SKM-1 (cell line): ENCODE measurements at regions not wholly inside any gene's neighbourhood (a gene's known extent, or its start where the extent isn't known, plus 50 kb on each side); places are given as distances from the start of the nearest gene placed in this dataset.
"Not testable (repeated sequence)": the region's sequence is repeated elsewhere in the genome, so short reads cannot be mapped to it uniquely, and the experiment has no call there.

ENCODE experiments used
- DNase-seq: peaks from one replicate; lab custom pipeline; 2025; ENCODE audit not compliant: unreplicated experiment; lab: John Stamatoyannopoulos, UW

GRCh38 chr4:91837608-91838029 lies 466.1 kb upstream of the GRID2 start:
- DNase-seq, result no peak

GRCh38 chr4:91838181-91838861 lies 465.4 kb upstream of the GRID2 start:
- DNase-seq, result no peak

GRCh38 chr4:91840359-91840758 lies 463.4 kb upstream of the GRID2 start:
- no peak for DNase-seq

DNA sequence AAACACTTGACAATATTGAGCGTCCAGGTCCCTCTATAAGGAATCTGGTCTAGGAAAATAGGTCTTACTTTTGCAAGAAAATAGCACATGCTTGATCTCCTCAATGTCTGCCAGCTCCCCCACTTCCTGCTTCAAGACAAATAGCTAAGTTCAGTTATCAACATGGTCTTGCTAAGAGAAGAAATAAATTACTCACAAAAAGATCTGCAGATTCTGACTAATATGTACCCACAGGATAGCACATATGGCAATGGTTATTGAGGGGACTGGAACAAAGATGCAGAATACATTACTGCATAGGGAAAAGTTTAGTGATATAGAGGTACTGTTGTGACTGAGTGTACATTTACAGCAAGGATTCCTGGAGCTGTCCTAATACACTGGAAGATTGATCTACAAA lies 457.5 kb upstream of the GRID2 start:
- DNase-seq, result no peak

- no peak for DNase-seq
Observed at GRCh38 chr4:91851456-91851855, 452.3 kb upstream of the GRID2 start.

DNA sequence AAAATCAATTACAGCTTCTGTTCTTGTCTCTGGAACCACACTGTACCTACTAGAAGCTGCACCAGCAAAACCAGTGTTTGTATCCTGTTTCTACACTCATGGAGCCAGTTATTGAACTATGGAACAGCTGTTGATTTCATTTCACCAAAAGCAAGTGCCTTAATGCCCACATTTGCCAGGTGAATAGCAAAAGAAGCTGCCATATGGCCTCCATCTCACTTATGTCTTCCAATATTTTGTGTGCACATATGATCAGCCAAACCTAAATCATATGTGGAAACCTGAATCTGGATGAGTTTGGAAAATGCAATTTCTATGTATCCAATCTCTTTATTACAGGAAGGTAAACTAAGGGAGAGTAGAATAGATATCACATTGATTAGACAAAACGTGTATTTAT lies 415.8 kb upstream of the GRID2 start:
- no peak for DNase-seq

DNA sequence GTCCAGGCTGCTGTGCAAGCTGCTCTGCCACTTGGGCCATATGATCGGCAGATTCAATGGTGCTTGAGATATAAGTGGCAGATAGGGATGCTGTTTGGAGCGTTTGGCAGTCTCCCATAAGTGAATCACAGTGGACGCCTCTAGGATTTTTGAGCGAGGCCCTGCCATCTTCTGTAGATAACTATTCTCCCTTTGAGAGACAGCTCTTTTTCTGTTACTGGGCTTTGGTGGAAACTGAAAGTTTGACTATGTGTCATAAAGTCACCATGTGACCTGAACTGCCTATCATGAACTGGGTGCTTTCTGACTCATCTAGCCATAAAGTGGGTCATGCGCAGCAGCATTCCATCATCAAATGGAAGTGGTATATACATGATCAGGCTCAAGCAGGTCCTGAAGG lies 412.5 kb upstream of the GRID2 start:
- not testable (repeated sequence) for DNase-seq

GRCh38 chr4:91894006-91894405 lies 409.8 kb upstream of the GRID2 start:
- DNase-seq, result no peak

DNA sequence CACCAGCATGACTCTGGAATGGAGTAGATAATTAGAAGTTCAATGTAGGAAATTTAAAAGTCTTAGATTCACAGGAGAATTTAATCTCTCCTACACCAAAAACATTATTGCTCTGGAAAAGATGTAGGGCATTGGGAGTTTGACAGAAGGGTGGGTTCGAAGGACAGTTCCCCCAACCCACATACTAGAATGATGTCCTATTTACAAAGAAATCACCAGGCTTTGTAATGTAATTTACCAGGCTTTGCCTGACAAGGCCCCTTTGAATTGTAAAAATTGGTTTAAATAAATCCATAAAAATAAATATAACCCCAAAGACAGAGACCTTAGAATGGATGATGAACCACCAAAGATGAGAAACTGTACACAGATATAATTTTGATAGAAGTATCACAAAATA lies 399.2 kb upstream of the GRID2 start:
- no peak for DNase-seq

DNA sequence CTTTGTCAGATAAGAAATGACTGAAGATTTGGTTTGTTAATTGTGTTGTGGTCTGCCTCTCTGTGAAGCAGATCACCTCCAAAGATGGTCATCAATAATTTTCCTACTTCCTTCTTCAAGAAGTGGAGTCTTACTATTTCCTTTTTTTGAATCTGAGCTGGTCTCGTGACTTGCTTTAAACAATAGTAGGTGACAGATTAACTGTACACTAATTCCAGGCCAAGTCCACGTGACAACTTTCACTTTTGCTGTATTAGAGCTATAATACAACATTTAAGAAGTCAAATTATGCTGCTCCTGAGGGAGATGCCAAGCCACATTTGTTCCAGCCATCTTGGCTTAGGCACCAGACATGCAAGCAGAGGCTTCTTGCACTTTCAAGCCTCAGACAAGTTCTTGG lies 393.8 kb upstream of the GRID2 start:
- DNase-seq, result no peak

DNA sequence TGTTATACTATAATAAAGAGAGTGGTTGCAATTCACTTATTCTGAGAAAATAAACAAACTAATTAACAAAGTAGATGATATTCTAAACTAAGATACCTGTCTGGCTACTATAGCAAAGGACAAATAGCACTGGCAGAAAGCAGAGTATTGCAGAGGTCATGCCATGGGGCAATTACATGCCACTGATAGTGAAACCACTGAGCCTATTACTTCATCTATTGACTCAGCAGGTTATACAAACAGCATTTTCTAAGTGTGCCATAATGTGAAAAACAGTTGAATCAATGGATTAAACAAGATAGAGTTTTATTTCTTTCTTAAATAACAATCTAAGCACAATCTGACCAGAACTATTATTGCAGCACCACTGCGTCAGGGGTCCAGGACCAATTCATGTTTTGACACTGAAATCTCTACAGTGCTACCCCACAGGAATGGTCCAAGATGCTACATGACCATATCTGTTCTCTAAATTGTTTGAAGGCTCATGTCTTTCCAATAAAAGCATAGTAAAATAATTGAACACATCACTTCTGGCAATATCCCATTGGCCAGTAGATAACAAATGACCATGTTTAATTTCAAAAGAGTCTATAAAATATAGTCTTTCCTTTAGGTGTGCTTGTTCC lies 389.5 kb upstream of the GRID2 start:
- no peak for DNase-seq

DNA sequence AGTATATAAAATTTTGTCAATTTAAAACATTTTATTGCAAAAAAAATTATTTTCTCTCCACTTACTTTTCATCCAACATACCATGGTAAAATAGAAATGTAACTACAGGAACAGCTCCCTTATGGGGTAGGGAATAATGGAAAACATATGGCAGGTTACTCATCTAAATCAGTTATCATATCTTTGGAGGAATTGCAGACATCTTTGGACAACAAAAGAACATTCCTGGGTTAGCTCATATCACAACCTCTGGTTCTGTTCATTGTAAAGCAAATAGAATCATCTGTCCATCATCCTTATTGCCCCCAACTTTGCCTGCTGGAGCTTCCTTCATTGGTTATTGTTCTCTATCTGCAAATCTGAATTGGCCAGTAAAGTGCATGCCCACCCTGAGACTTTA lies 387.5 kb upstream of the GRID2 start:
- no peak for DNase-seq

- no peak for DNase-seq
Observed at GRCh38 chr4:91924625-91925024, 379.1 kb upstream of the GRID2 start.

- no peak for DNase-seq
Observed at GRCh38 chr4:91935217-91935616, 368.5 kb upstream of the GRID2 start.

DNA sequence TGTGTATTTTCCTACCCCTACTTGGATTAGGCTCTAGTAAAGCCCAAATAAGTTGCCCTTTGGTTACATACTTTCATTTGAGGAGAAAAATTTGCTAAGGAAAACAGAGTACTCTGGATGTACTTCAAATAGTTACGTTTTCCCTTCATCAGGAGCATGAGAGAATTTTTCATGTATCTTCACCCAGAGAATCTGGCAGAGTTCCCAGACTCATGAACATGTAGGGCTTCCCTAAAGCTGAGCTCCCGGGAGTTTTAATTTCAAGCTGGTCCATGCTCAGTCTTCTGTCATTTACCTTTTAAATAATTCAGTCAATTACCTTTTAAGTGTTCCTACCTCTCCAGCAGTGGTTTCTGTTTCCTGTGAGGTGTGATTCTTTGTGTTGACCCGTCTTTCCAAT lies 367.5 kb upstream of the GRID2 start:
- no peak for DNase-seq

DNA sequence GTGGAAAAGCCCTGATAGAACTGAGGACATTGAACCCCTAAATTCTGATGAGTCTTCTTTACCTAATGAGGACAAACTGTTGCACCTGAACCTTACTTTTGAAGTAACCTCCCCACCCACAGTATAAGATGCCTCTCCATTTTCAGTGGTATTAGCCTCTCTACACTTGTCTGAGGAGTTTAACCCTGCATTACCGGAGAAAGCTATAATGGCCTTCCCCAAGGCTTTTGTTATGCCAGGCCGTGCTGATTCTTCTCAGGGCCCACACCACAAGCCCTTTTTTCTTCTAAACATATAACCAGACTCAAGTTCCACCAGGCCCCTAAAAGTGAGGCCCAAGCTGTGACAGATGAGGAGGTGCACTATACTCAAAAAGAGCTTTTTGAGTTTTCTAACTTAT lies 345.8 kb upstream of the GRID2 start:
- DNase-seq, result no peak

- no peak for DNase-seq
Observed at GRCh38 chr4:91958596-91958995, 345.2 kb upstream of the GRID2 start.

DNA sequence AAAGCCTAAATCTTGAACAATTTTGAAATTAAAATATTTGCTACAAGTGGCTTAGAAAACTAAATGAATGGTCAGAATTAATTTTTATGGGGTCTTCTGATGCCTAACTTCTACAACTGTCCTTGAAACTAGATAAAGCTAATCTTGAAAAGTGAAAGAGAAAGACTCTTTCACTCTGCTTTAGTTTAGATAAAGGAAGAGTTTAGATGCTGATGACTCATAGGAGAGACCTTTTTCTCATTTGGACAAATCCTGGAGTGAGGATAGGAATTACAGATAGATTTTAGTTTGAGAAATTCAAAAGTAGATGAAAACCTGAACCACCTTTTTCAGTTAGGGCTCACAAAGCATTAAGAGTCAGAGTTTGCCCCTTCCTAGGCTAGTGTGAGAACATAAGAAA lies 342.3 kb upstream of the GRID2 start:
- no peak for DNase-seq

DNA sequence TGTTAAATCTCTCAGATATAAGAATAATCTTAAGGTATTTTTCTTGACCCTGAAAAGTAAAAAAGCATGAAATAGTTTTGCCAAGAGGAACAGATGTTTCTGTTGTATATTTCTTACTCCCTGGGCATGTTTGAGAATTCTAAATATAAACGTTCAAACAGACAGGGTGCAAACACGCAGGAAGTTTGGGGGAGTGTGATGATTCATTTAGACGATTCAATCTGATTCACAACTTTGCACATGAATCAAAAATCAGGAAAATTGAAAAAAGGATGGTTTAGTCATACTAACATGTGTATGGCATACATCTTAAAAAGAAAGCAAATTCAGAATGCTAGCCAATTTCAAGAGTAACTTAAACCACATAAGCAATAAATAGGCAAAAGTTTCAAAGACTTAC lies 340.3 kb upstream of the GRID2 start:
- no peak for DNase-seq

- no peak for DNase-seq
Observed at GRCh38 chr4:91965166-91965565, 338.6 kb upstream of the GRID2 start.

- no peak for DNase-seq
Observed at GRCh38 chr4:91973479-91974153, 330.1 kb upstream of the GRID2 start.

- no peak for DNase-seq
Observed at GRCh38 chr4:91984466-91984865, 319.3 kb upstream of the GRID2 start.

- no peak for DNase-seq
Observed at GRCh38 chr4:91989914-91990313, 313.9 kb upstream of the GRID2 start.
